K562 (cell line): ENCODE measurements at regions not wholly inside any gene's neighbourhood (a gene's known extent, or its start where the extent isn't known, plus 50 kb on each side); places are given as distances from the start of the nearest gene placed in this dataset.

Source experiments
- ATAC-seq: fragments of 200-7000 bp; cut with Tn5 transposase; 3 replicates; pipeline ENCODE4 v1.9.1; 2020; ENCODE audit warnings: moderate library complexity
- BruUV-seq: library from RNA; stranded (reverse); fragments of 400-500 nt; replicated peaks from 2 replicates; lab custom pipeline; 2021; lab: Mats Ljungman, UMichigan
- CTCF ChIA-PET: fragments of 300-600 bp; formaldehyde crosslinking; extraction: SDS; loops from one replicate; lab custom pipeline; 2021; ENCODE audit warnings: low intra/inter-chr PET ratio; lab: Yijun Ruan, JAX
- POLR2A ChIA-PET: fragments of 300-600, 350-650 bp; sonication (Branson Sonifier 250); formaldehyde crosslinking; extraction: SDS; loops from one replicate; lab custom pipeline; 2021; ENCODE audit warnings: antibody characterized with exemption, inconsistent platforms; lab: Yijun Ruan, JAX
- DNase-seq, 4 experiments: peaks; one replicate each; pipeline versions ENCODE4 v3.0.0 to v3.0.0-alpha.2; 2011 to 2018; ENCODE audit warnings: low spot score in 3 of 4, mixed read lengths in 3 of 4; ENCODE audit errors: extremely low read depth in 1 of 4
- FAIRE-seq: peaks from 2 replicates; lab custom pipeline; 2011; peaks lifted over from hg19 to GRCh38; lab: Jason Lieb, UNC
- H2AFZ ChIP-seq: 2 replicates; pipeline ENCODE4 v1.6.0; 2011; ENCODE audit warnings: low read depth, low read length, control low read depth, inconsistent platforms
- H3K27ac ChIP-seq: fragments of 200-600 bp; 3 replicates; pipeline ENCODE4 v1.8.0; 2011; ENCODE audit warnings: low read depth, mild to moderate bottlenecking, control low read depth, inconsistent platforms, low read length, moderate library complexity, mixed read lengths; ENCODE audit errors: extremely low read depth
- H3K27me3 ChIP-seq, 2 experiments: fragments of 300-600 bp in 1 of 2; 2 replicates in 1 of 2; 3 replicates in 1 of 2; pipeline versions ENCODE4 v1.6.0 to v1.8.0; 2011; ENCODE audit warnings: inconsistent platforms in 2 of 2, low read length in 2 of 2, mild to moderate bottlenecking in 1 of 2, mixed read lengths in 1 of 2, moderate library complexity in 1 of 2; ENCODE audit not compliant: control insufficient read depth in 2 of 2, insufficient read depth in 2 of 2
- H3K36me3 ChIP-seq: fragments of 300-600 bp; 3 replicates; pipeline ENCODE4 v1.8.0; 2011; ENCODE audit warnings: mild to moderate bottlenecking, low read length, inconsistent platforms; ENCODE audit not compliant: control insufficient read depth, insufficient read depth
- H3K4me1 ChIP-seq, 2 experiments: fragments of 200-600 bp in 1 of 2; replicated peaks in 1 of 2; 2 replicates in 1 of 2; 3 replicates in 1 of 2; pipeline versions ENCODE4 v1.5.1 to v1.8.0; 2011; ENCODE audit warnings: inconsistent platforms in 2 of 2, low read length in 2 of 2, mild to moderate bottlenecking in 1 of 2, mixed read lengths in 1 of 2, moderate library complexity in 1 of 2; ENCODE audit not compliant: control insufficient read depth in 2 of 2, insufficient read depth in 2 of 2
- H3K4me2 ChIP-seq: 2 replicates; pipeline ENCODE4 v1.6.1; 2011; ENCODE audit warnings: low read length, control low read depth, inconsistent platforms, mixed read lengths; ENCODE audit not compliant: insufficient read depth
- H3K4me3 ChIP-seq: fragments of 200-600 bp; sonication (generic), shearing (Covaris generic); 2 replicates; pipeline ENCODE4 v1.5.1; 2016; ENCODE audit warnings: control low read depth, inconsistent platforms
- H3K79me2 ChIP-seq: fragments of 200-600 bp; 3 replicates; pipeline ENCODE4 v1.8.0; 2011; ENCODE audit warnings: low read length, inconsistent platforms; ENCODE audit not compliant: control insufficient read depth, insufficient read depth
- H3K9ac ChIP-seq, 2 experiments: 2 replicates each; pipeline versions ENCODE4 v1.6.0 to v1.6.1; 2011; ENCODE audit warnings: low read depth in 2 of 2, low read length in 2 of 2, control low read depth in 1 of 2, inconsistent platforms in 1 of 2, mild to moderate bottlenecking in 1 of 2, mixed read lengths in 1 of 2; ENCODE audit not compliant: insufficient read depth in 1 of 2
- H3K9me1 ChIP-seq: one replicate; pipeline ENCODE4 v1.6.0; 2011; ENCODE audit warnings: inconsistent platforms, mild to moderate bottlenecking, low read length, moderate library complexity; ENCODE audit not compliant: control insufficient read depth, insufficient read depth
- H3K9me3 ChIP-seq: replicated peaks from 2 replicates; pipeline ENCODE4 v1.5.1; 2011; ENCODE audit warnings: low read depth, low read length, inconsistent platforms; ENCODE audit not compliant: control insufficient read depth, insufficient read depth
- H4K20me1 ChIP-seq: replicated peaks from 2 replicates; pipeline ENCODE4 v1.6.1; 2011; ENCODE audit warnings: low read length, inconsistent platforms, mixed read lengths; ENCODE audit not compliant: control insufficient read depth, insufficient read depth
- BDP1 ChIP-seq: IDR thresholded peaks from 3 replicates; pipeline ENCODE4 v1.6.1; 2011; ENCODE audit not compliant: insufficient read length, insufficient read depth
- CREBBP ChIP-seq: IDR thresholded peaks from one replicate; pipeline ENCODE4 v1.6.1; 2012; ENCODE audit warnings: low read depth, mild to moderate bottlenecking, control low read depth, inconsistent platforms, low read length
- EWSR1 ChIP-seq: fragments of 450-650 bp; IDR thresholded peaks from 2 replicates; pipeline ENCODE4 v1.6.1; 2018; ENCODE audit warnings: borderline replicate concordance, mild to moderate bottlenecking, low read depth, moderate library complexity; ENCODE audit not compliant: partially characterized antibody
- HDAC2 ChIP-seq: fragments of 450-650 bp; IDR thresholded peaks from 2 replicates; pipeline ENCODE4 v1.6.1; 2016; ENCODE audit warnings: mild to moderate bottlenecking
- HEY1 ChIP-seq: fragments of 250-450 bp; sonication (Bioruptor Pico); IDR thresholded peaks from 2 replicates; pipeline ENCODE4 v1.5.0; 2020; ENCODE audit warnings: mild to moderate bottlenecking, moderate library complexity, borderline replicate concordance
- KLF1 ChIP-seq: fragments of 450-650 bp; IDR thresholded peaks from 2 replicates; pipeline ENCODE4 v1.6.1; 2016; ENCODE audit warnings: missing genetic modification characterization, missing compliant biosample characterization
- SNRNP70 ChIP-seq: fragments of 200-400 bp; formaldehyde crosslinking; optimal IDR thresholded peaks from 2 replicates; pipeline ENCODE3; 2017; ENCODE audit warnings: low read depth, low read length
- ZBED1 ChIP-seq: IDR thresholded peaks from 2 replicates; pipeline ENCODE4 v1.6.1; 2014
- ZBTB1 ChIP-seq: sonication (generic); formaldehyde crosslinking; IDR thresholded peaks from 2 replicates; pipeline ENCODE4 v1.8.1; 2023; ENCODE audit warnings: missing genetic modification reagents, low read depth, mild to moderate bottlenecking, borderline replicate concordance
- WGBS: fragments of 100-300 bp; shearing (Covaris generic); methylation state at CpG from one replicate; pipeline ENCODE4 v1.1.6; 2016; ENCODE audit warnings: low coverage, mixed read lengths; ENCODE audit not compliant: insufficient coverage; ENCODE audit errors: missing lambda C conversion rate; 5-methylcytosine and 5-hydroxymethylcytosine counted together
- in situ Hi-C: fragments of 300-500 bp; cut with MboI; formaldehyde crosslinking; loops from 4 replicates; pipeline ENCODE4 v1.15.0; 2018; ENCODE audit warnings: inconsistent platforms, mixed read lengths
- intact Hi-C: fragments of 100-400 bp; cut with micrococcal nuclease; formaldehyde crosslinking; loops from 2 replicates; pipeline ENCODE4 v1.14.2; 2022
- TF ChIP-seq, protein P1 (sequence below): IDR thresholded peaks from 2 replicates; pipeline ENCODE4 v1.6.1; 2012; ENCODE audit warnings: low read depth, low read length, improper control_type of control experiment, borderline replicate concordance
- TF ChIP-seq, protein P2 (sequence below): sonication (generic); formaldehyde crosslinking; IDR thresholded peaks from 2 replicates; pipeline ENCODE4 v1.8.1; 2023; ENCODE audit warnings: mild to moderate bottlenecking, missing genetic modification reagents
- TF ChIP-seq, protein P3 (sequence below): fragments of 250-450 bp; sonication (Bioruptor Pico); IDR thresholded peaks from 2 replicates; pipeline ENCODE4 v1.8.0; 2022; ENCODE audit warnings: inconsistent platforms, mild to moderate bottlenecking, moderate library complexity, borderline replicate concordance

DNA sequence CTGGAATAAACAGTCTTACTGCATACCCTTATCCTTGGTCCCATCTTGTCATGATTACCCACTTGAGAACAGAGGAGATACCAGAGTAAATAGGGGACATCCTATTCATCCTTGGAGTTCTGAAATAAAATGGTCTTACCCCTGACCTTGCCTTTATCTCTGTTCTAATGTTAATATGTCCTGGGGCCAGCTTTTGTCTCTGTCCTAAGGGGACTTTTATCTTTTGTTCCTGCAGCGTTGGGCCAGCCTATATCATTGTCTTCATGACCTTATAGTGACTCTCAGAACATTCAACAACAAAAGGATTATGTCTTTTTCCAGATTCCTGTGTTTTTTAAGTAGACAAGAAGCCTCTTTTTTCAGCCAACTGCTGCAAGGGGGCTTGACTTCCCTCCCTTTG, 1057.5 kb downstream of the LRFN5 start:
- H2AFZ ChIP-seq: no peak overlapping the region
- CTCF ChIA-PET: no interaction called here
- H3K27me3 ChIP-seq: no peaks in the 10 kb centered on the region
- ATAC-seq (no peak), DNase-seq (no peak), FAIRE-seq (no peak)
- WGBS: 14% methylated on average over 1 of the region's 1 CpG
- intact Hi-C loops: no loop called here
- no TSS peak for BruUV-seq
- no peak overlapping the region for H3K9ac ChIP-seq
- no peaks in the 10 kb centered on the region for H3K79me2 ChIP-seq
- in situ Hi-C loops: no loop called here
- no peaks in the 10 kb centered on the region for H3K9me1 ChIP-seq
- H3K27ac ChIP-seq: no peak overlapping the region
- TF ChIP-seq HDAC2 (no peak), BDP1 (no peak), KLF1 (tag) (no peak), ZBTB1 (CRISPR knock-in tag) (no peak), HEY1 (CRISPR knock-in tag) (no peak), EWSR1 (no peak), SNRNP70 (no peak), CREBBP (no peak), ZBED1 (no peak)
- TF ChIP-seq, protein P1, sequence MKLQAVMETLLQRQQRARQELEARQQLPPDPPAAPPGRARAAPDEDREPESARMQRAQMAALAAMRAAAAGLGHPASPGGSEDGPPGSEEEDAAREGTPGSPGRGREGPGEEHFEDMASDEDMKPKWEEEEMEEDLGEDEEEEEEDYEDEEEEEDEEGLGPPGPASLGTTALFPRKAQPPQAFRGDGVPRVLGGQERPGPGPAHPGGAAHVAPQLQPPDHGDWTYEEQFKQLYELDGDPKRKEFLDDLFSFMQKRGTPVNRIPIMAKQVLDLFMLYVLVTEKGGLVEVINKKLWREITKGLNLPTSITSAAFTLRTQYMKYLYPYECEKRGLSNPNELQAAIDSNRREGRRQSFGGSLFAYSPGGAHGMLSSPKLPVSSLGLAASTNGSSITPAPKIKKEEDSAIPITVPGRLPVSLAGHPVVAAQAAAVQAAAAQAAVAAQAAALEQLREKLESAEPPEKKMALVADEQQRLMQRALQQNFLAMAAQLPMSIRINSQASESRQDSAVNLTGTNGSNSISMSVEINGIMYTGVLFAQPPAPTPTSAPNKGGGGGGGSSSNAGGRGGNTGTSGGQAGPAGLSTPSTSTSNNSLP: no peak
- TF ChIP-seq, protein P2, sequence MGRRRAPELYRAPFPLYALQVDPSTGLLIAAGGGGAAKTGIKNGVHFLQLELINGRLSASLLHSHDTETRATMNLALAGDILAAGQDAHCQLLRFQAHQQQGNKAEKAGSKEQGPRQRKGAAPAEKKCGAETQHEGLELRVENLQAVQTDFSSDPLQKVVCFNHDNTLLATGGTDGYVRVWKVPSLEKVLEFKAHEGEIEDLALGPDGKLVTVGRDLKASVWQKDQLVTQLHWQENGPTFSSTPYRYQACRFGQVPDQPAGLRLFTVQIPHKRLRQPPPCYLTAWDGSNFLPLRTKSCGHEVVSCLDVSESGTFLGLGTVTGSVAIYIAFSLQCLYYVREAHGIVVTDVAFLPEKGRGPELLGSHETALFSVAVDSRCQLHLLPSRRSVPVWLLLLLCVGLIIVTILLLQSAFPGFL (CRISPR knock-in tag): no peak
- TF ChIP-seq, protein P3, sequence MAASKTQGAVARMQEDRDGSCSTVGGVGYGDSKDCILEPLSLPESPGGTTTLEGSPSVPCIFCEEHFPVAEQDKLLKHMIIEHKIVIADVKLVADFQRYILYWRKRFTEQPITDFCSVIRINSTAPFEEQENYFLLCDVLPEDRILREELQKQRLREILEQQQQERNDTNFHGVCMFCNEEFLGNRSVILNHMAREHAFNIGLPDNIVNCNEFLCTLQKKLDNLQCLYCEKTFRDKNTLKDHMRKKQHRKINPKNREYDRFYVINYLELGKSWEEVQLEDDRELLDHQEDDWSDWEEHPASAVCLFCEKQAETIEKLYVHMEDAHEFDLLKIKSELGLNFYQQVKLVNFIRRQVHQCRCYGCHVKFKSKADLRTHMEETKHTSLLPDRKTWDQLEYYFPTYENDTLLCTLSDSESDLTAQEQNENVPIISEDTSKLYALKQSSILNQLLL (CRISPR knock-in tag): no peak
- H4K20me1 ChIP-seq: no peaks in the 10 kb centered on the region
- H3K9me3 ChIP-seq: no peaks in the 10 kb centered on the region
- H3K4me3 ChIP-seq: no peak overlapping the region
- H3K4me2 ChIP-seq: no peak overlapping the region
- POLR2A ChIA-PET: no interaction called here
- H3K4me1 ChIP-seq: no peaks in the 10 kb centered on the region
- H3K36me3 ChIP-seq: no peaks in the 10 kb centered on the region
